NOMO-1 treated with DMSO at 0.1 percent for 48 hours (cell line): ENCODE measurements at regions not wholly inside any gene's neighbourhood (a gene's known extent, or its start where the extent isn't known, plus 50 kb on each side); places are given as distances from the start of the nearest gene placed in this dataset.
A peak's percentile ranks its signal among the peaks of the same experiment; 100 is the strongest.

Experiments used
- DNase-seq: peaks from one replicate; lab custom pipeline; 2025; ENCODE audit not compliant: unreplicated experiment; lab: John Stamatoyannopoulos, UW

DNA sequence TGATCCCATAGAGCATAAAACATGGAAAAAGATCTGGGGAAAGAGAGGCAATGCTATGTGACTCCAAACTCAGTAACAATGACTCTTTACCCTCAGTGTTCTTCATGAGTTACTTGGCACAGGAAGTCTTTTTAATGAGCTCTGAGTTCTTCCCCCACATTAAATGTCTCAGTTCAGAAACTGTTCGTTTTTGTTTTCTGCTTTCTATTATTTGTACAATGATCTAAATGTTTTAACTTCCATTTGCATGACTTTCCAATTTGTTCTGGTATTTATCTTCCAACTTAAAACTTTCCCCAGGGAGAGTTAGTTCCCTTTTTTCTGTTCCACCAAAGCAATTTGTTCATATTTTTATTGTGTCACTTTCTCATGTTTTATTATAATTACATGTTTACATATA, 177.0 kb upstream of the ZBTB20 start:
- no peak for DNase-seq

DNA sequence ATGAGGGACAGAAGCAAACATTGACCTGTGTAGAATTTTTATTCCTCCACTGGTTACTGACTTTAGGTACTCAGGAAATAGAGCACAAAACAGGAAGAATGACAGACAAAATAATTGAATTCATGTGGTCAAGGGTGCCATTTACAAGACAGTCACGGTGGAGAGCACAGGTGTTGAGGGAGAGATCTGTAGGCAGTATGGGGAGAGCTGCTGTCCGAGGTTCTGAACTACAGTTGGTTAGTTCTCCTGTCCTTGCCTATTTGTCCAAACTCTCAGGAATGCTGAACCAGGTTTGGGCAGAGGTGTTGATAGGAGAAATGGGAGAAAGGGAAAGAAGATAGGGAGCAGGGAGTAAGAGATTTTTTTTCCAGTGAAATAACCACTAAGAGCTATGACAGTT, 178.5 kb upstream of the ZBTB20 start:
- peak; percentile 2 for DNase-seq

DNA sequence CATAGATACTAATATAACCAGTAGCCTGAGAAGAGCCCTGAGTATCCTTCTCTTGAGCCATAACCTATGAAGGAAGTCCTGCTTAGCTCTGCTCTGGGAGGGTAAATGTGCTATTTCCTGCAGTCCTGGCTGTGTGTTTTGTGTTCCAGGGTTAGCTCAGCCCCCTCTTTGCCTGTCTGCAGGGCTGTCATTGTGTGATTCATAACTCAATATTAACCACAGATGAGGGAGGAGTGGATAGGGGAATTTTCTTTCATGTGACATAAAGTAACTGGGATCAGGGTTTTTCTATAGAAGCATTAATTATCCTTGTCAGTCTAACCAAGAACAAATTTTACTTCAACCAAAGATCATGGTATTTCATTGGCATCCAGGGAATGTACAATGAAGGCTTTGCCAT, 183.3 kb upstream of the ZBTB20 start:
- DNase-seq, result no peak

DNA sequence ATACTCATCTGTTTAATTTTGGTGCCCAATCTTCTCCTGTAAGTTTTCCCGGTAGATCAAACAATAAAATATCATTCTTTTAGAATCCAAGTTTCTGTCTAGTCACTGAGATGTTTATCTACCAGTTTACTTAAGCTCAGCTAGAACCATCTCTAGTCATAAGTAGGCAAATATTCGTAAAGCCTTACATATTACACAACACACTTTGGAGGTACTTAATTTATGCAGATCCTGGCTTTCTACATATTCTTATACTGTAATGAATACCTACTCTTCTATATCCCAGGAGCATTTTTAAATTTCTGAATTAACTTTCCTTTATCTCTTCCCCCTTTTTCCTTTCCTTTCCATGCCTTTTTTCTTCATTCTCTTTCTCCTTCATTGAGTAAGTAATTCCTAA, 185.9 kb upstream of the ZBTB20 start:
- no peak for DNase-seq

DNA sequence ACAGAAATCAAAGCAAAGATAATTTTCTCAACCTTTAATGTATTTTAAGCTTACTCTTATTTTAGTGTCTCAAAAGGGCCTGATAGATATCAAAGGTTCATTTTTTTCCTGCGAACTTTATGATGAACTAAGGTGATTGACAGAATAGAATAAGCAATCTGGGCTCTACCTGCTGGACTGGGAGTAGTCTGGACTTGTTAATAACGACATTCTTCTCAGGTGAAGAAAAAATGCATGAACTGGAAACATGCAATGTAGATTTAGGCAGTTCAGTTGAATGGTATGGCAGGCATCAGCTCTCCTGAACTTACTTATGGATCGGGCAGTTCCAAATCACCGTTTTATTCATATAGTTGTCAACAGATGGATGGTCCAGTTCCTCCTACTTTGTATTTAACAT, 189.7 kb upstream of the ZBTB20 start:
- DNase-seq, result no peak

DNA sequence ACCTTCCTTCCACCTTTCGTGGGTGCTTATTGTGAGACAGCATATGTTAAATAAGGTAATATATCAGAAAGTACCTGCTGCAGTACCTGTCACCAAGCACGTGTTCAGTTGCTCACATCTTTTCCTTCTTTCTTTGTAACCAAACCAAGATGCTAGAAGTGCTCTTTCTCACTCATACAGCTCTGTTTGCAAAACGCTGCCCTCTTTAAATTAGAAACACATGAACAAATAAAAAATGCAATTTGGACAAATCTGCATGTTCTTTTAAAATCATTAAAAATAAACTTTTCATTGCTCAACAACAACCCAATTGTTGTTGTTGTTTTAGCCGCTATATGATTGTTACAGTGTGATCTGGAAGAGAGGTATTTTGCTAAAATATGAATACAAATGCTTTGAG, 193.5 kb upstream of the ZBTB20 start:
- DNase-seq, result no peak

DNA sequence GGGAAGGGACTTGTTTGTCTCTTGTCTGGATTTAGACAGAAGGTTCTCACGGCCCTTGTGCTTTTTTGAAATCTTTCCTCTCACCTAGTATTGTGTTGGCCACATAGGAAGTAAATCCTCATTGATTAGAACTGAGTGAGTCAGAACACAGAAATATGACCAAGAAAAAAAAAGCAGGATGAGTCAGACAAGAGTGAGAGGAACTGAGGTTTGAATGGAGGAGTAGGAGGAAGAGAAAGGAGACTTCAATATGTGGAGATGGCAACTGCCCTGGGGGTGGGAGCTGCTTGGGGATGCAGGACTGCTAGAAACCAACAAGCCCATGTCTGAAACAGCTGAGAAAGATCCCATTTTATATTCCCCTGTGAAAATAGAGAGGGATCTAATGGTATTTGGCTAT, 194.1 kb upstream of the ZBTB20 start:
- DNase-seq, result peak; percentile 51

DNA sequence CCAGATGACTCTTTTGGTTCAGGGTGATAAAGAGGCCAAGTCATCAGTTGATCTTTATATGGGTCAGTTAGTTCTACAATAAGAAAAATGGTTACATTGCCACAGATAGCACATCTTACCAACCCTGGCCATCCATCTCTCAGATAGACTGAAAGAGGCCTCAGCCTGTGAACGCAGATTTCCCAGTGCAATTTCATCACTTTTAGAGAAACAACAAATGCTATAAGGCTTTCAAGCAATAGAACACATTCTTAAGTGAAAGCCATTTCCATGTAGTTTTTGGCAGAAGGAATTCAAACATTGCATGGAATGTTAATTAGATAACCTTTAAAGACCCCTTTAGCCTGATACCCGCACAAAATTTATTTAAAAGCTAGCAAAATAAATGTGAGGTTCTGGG, 200.6 kb upstream of the ZBTB20 start:
- no peak for DNase-seq

DNA sequence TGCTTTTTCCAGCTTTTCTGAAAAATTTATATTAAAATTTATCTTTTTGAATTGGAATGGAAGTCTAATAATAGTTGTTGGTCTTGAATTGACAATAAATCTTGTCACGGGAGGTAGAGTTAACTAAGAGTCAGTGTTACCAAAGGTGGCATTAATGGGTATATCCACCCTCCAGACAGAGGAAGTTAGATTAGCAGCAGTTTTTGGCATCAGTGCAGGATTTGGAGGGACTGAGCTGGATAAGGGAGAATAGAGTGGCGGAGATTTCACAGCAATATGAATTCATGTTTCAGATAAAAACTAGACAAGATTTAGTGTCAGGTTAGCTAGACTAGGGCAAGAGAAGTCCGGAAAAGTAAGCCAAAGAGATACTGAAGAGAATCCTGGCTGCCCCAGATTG, 201.3 kb upstream of the ZBTB20 start:
- no peak for DNase-seq

DNA sequence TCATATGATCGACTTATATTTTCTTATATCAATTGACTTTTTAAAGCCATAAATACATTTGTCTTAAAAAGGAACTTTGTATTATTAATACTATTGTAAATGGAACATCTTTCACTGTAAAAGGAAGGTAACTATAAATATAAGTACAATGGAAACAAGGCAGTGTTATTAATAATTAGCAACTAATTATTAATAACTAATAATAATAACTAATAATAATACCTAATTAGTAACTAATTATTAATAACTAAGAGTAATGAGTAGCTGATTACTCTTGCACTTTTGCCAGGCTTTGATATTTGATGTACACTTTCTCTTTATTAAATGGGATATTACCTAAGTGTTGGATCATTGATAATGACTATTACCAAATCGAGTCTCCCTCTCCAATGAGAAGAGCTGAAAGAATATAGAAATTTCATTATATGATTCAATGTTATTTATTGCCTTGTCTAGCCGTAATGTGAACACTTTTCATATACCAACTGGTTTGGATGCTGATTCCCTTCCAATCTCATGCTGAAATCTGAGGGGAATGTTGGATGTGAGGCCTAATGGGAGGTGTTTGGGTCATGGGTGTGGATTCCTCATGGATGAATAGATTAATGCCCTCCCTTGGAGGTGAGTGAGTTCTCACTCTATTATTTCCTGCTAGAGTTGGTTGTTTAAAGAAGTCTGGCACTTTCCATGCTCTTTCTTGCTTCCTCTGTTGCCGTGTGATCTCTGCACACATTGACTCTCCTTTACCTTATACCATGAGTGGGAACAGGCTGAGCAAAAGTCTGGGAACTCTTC, 202.1 kb upstream of the ZBTB20 start:
- DNase-seq, result no peak

DNA sequence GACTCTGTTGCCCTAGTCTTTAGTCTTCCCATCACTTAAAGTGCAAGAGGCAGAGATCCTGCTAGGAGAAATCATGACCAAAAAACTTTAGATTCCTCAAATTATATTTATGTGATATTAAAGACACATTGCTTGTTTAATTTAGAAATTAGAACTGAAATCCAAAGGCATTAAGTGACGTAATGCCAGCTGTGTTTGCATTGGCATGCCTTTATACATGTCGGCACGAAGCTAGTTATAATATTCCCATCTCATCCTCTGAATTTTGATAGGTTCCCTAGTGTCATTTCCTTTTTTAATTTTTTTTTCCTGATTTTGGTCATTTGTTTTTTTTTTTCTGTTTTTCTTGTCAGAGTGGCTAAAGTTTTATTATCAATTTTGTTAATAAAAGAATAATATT, 203.5 kb upstream of the ZBTB20 start:
- DNase-seq, result no peak

DNA sequence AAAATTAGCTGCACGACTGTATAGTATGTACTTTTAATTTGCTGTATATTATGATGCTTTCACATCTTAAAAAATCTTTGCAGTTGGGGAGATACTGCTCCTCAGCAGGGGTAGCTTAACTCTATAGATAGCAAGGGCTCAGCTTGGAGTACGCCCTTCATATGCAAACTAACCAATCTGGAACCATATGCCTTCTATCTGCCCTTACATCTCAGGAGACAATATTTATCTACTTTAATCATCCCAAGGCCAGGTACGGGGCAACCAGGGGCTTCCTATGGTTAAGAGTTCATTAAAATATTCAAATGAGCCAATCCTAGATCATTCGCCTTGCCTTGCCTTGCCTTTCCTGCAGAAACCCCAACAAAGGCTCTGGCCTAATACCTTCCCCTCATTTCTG, 204.1 kb upstream of the ZBTB20 start:
- DNase-seq, result no peak

DNA sequence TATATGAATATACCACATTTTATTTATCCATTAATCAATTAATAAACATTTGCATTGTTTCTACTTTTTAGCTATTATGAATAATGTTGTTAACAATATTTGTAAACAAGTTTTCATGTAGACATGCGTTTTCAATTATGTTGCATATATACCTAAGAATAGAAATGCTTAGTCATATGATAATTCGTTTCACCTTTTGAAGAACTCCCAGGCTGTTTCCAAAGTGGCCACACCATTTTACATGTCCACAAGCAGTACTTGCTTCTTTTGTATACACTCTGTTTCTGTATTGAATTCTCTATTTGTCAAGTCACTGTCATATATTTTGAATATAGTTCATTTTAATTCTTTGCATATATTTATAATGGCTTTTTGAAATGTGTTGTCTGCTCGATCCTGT, 206.9 kb upstream of the ZBTB20 start:
- DNase-seq, result no peak

DNA sequence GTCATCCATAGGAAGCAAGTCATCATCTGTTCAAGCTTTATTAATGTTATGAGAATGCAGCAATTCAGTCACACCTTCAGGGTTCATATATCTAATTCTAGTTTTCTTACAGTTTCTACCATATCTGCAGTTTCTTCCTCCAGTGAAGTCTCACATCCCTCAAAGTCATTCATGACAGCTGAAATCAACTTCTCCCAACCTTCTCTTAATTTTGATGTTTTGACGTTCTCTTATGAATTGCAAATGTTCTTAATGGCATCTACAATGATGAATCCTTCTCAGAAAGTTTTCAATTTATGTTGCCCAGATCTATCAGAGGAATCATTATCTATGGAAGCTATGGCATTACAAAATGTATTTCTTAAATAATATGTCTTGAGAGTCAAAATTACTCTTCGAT, 210.4 kb upstream of the ZBTB20 start:
- no peak for DNase-seq

DNA sequence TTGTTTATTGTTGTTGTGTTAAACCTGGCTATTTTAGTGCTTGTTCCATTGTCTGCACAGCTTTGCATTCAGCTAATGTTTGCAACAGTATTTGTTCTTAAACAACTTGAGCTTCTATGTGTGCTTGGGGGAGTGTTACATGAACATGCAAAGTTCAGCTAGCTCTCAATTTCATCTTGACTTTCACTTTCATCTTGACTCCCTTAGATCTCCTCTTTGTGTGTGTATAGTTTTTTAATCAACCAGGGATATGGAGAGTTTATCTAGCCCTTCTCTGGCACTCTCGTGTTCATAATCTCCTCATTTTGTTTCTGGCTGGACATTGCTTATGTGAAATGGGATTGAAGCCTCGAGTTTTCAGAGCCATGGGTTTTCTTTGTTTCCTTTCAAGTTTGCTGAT, 212.4 kb upstream of the ZBTB20 start:
- no peak for DNase-seq

DNA sequence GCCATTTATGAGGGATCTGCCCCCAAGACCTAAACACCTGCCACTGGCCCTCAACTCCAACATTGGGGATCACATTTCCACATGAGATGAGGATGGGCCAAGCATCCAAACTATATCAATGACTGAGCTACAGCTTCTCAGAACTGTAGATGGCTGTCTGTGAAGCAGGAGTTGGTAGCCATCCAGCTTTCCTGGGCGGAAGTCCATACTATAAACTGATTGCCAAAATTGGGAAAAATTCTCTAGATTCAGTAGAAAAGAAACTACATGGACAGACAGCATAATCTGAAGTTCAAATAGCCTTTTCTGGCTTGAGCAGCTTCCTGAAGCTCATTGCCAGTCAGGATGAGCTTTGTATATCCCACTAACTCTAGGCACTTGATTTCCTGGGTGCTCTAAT, 214.7 kb upstream of the ZBTB20 start:
- DNase-seq, result no peak

DNA sequence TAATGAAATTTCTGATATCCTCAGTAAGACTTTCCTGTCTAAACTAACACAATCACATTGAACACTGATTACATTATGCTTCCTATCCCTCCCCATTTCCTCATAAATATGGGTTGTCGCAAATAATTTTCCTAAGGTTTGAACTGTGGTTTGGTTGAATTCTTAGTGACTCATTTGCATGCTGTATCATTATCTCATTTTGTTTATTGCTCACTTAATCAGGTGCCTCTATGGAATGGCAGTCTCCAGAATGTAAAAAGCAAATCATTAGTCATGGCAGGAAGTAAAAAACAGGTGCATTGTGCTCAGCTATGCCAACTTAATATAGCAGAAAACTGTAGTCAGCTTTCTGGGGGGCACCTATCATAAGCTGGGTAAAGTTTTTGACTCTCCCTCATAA, 216.0 kb upstream of the ZBTB20 start:
- DNase-seq, result no peak

DNA sequence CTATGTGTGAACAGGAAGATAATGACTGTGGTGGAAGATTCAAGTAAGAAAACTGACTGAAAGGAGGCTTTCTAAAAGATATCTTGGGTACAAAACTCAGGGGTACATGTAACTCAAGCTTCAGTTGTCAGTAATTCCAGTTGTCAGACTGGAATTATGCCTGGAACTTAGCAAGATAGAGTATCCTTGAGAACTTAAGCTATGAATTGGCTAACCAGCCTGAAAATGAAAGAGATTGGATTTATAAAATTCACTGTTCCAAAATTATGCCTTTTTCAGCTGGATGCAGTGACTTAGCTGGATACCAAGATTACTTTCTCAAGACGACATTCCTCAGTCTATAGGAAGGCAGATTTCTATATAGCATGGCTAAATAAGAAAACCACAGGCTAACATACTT, 221.9 kb upstream of the ZBTB20 start:
- no peak for DNase-seq

DNA sequence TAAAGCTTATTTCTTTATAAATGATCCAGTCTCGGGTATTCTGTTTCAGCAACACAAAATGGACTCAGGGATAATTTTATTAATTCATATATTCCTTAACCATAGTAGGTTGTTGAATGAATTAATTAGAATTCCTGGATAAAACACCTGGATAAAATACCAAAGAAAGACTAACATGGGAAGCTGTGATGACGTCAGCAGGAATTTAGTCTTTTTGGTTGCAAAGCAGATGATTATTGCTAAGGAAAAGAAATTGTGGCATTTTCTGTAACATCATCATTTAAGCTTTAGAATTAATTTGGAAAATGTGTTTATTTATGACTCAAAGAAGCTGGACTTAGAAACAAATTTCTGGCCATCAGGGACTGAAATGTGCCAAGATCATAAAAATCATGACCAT, 228.3 kb upstream of the ZBTB20 start:
- no peak for DNase-seq

DNA sequence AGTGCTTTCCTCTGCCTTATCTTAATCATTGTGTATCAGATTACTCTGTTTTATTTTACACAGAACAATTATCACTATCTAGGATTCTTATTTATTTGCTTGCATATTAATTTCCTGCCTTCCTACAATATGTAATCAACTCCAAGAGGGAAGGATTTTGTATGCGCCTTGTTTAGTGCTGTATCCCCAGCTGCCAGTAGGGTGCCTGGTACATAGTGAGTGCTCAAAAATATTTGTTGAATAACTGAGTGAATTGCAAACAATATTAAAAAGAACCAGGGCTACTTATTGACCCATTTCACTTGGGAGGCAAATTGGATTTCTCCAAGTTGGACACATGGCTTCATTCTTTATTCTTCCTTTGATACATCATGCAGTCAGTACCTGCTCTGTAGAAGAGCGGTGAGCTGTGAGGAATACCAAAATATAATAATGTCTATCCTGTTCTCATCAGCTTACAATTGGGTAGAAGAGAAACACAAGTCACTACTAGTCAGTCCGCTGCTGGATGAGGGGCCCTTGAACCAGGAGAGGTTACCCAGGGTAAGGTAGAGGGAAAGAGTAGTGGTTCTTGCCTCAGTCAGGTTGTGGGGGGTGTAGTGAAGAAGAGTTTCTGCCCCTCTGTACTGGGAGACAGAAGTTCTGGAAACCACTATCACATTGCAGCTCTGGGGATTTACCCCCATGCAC, 233.9 kb upstream of the ZBTB20 start:
- no peak for DNase-seq

DNA sequence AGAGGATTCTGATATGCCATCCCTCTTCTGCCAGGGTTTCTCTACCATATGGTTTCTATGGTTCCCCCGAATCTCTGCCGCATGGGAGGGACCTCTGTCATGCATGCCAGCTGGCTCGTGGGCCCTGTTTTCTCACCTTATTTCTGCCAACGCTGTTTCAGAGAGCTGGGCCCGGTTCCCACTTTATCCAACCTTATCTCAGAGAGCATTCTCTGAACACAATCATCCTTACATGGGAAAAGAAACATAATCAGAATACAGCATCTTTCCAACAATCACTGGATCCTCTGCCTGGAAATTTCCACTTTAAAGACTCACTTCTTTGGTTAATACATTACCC, 234.5 kb upstream of the ZBTB20 start:
- no peak for DNase-seq

DNA sequence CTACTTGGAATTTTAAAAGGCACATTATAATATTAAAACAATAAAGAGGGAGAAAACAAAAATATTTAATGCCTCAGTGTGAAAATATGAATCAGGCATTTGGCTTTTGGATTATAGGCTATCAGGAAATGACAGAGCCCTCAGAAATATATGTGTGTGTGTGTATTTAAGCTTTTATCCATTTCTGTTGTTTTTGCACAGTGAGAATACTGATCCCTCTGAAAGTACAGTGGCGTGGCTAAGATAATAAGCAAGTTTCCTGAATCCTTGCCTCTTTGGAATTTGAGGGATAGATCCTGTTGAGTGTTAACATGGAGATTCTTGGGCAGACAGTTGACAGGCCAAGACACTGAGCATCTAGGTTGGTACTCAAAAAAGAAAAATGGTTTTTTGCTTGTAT, 234.8 kb upstream of the ZBTB20 start:
- DNase-seq, result no peak

DNA sequence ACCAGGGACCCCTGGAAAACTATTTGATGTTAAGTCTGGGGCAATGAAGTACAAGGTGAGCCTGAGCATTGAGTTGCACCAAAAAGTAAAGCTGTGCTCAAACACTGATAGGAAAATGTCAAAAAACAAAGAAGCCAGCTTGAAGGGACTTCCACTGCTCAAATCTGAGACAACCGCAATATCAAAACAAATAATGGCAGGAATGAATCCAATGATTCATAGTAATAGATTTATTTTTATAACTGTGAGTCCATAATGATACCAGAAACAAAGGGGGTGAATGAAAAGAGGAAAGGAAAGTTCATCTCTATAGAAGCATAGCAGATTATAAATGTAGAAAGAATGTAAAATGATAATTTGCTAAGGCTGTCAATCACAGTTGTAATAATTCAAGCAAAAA, 237.3 kb upstream of the ZBTB20 start:
- no peak for DNase-seq
